ENCODE measurements at regions not wholly inside any gene's neighbourhood (a gene's known extent, or its start where the extent isn't known, plus 50 kb on each side); places are given as distances from the start of the nearest gene placed in this dataset.

DNA sequence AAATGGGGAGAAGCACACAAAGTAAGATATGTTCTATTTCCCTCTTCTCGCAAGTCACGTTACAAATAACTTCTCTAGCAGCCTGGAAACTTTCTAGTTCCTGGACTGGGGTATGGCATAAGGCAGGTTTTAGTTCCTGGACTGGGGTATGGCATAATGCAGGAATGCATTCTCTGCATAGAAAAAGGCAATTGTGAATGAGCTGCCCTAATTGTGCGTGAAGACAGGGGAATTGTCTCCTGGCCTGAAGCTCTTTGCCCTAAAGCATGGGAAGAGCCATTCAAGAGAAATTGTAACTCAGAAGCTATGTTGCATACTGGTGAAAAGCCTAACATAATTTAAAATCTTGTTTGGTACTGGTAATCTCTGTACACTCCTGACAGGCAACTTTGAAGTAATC lies 54.3 kb upstream of the CBLB start:
- DNase-seq = no peak

DNA sequence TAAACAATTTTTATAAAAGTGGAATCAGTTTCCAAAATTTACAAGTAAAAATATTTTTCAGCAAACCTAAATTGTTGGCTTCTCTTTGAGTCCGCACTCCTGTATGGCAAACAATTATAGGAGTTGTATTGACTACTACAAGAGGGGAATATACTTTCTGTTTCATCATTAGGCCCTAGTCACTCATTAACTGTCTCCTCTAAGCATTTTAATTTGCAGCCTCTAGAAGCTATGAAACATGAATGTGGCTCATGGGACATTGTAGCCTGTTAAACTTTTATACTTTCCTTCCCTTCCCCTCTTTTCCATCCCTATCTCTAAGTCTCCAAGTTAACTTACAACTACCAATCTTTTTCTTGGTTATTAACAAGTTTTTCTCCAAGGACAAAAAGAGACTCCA lies 58.9 kb upstream of the CBLB start:
- DNase-seq = no peak

DNA sequence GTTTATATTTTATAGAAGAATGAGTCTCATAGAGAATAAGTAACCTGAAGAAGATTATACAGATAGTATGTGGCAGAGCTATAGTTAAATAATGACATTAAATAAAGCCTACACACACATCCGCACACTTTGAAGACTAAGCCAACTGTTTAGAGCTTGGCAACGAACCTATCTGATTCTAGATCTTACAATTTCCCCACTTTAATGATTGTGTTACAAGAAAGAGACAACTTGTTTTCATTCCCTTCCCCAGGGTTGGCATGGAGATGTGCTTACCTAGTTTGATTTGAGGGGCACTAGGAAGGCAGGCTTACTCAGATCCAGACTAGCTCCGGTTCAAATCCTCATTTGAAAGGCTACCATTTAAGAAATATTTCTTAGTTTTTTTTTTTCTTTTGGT lies 61.9 kb upstream of the CBLB start:
- no peak for DNase-seq

DNA sequence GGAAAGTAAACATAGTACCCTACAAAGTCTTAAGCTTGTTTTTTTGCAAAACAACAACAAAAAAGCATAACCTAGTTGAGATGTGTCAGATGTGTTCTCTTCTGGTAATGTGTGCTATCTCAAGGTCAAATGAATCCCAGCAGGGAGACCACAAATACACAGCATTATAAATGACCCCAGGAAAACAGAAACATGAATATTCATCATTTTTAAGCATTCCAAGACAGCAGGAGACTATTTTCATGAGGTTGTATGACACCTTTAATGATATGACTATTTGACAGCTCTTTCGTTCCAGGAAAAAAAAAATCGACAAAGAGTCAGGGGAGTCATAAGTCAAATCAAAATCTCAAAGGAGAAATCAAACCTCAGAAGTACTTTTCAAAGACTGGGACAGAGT lies 62.7 kb upstream of the CBLB start:
- no peak for DNase-seq

DNA sequence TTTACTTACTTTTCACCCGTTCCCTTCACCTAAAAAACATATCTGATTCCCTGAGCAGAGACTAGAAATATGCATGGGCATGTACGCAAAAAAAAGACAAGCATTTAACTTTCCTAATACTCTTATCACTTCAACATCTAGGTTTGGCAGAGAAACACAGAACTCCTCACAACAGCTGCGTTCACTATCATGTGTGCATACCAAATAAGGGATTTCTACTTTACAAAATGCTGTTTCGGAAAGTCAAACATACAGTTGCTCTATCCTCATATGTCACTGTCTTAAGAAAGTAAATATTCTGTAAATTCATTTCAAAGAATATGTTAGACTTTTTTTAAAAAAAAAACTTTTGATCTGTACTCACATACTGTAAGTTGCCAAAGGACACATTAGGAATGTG lies 65.1 kb upstream of the CBLB start:
- DNase-seq = no peak

DNA sequence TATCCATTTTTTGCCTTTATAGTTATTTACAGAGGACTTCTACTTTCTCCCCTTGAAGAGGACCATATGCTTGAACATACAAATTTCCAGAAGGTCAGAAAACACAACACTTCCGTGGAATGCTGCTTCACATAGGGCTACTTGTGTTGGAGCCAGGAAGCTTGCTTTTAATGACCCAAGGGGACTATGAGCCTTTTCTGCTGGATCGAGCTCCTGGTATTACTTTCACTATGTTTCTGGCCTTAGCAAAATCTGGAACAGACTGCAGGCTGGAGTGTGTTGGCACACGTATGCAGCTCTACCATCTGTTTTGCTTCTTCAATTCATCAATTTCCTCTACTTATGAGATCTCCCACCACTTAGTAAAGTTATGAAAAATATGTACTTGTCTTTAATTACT lies 69.3 kb upstream of the CBLB start:
- DNase-seq = no peak

DNA sequence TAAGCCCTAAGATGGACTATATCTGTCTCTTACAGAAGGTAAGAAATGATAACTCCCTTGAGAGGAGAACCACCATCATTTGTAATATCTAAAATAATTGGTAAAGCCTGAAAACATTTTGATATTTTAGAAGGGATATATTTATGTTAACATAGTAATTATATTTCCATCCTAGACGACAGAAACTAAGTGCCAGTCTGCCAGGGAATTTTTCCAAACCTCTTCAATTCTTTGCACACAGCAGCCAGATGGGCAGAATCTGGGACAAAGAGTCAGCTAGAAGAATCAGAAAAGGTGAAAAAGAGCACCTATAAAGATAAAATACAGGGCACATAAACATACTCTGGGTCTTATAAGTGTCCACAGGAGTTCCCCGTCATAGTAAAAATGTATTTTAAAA lies 70.0 kb upstream of the CBLB start:
- DNase-seq = no peak

DNA sequence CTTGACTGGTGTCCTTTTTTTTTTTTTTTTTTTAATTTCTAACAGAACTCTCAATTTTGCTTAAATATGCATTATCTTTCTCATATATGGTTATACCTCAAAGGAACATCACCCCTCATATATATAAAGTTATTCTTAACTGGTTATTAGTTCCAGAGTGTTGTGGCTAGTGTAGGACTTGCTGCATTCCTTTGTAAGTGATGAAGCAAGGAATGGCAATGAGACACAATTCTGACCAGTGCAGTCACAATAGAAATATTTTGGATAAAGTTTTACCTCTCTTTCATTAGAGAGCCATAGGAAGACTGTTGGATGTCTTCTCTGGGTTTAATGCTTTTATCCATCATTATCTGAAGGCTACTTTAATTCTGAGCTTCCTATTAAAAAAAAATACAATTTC lies 75.5 kb upstream of the CBLB start:
- DNase-seq = no peak

DNA sequence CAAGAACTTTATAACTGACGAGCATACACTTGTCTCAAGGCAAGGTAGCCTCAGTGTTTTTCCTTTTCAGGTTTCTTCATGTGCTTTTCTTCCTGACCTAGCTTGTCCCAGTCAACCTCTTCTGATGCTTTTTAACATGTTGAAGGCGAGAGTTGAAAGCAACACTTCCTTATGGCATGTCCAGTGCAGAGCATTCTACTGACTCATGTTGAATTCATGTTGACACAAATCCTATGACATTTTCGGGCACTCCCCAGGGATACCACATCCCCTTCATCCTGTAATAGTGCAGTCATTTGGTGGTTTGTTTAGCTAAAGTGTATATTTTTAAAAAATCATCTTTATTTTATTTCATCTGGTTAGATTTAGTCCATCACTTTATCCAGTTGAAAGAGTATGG lies 75.9 kb upstream of the CBLB start:
- DNase-seq = no peak

DNA sequence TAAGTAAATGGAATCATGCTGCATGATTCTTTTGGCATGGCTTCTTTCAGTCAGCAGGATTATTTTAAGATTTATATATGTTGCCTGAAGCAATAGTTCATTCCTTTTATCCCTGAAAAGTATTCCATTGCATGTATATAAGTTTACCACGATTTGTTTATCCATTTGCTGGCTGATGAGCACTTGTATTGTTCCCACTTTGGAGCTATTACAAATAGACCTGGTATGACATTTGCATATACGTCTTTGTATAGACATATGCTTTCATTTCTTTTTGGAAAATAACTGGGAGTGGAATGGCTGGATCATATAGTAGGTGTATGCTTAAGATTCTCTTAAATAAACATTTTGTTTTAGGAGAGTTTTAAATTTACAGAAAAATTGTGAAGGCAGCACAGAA lies 79.3 kb upstream of the CBLB start:
- DNase-seq = no peak

DNA sequence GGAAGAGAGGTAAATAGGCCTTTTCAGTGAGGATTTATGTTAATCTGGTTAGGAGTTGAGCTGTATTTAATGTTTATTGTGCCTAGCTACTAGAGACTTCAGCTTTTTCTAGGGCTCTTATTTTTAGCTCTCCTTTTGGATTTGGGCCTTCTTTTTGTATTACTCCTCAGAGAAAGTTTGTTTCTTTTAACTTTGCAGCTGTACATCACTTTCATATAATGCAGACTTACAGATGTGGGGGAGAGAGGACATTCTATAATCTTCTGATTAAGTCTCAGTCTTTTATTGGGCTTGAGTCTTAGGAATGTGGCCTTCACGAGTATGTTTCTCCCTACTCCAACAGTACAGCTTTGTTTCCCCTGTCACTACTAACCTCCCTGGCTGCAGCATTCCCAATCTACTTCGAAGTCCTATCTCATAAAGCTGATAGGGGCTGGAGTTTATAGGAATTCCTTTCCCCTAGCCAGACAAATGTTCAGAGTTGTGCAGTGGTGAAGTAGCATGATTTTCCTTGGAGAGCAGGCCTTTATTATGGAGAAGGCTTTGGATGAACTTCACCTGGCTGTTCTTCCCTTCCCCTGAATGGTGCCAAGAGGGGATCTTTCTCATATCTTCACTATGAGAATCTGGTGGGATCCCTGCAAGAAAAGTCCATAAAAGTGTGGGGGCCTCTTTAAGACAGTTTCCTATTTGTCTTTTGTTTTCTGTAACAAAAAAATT lies 82.2 kb upstream of the CBLB start:
- DNase-seq = no peak

DNA sequence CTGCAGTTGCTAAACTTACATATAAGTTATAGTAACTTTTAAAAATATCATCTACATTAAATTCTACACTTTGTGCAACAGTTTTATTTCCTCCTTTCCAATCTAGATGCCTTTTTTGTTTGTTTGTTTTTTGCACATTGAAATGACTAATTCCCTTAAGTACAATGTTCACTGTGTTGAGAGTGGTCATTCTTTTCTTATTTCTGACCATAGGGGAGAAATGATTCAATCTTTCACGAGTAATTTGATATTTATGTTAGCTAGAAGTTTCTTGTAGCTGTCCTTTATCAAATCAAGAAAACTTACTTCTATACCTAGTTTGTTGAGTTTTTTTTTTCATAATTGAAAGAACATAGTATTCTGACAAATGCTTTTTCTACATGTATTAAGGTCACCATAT lies 85.0 kb upstream of the CBLB start:
- no peak for DNase-seq

DNA sequence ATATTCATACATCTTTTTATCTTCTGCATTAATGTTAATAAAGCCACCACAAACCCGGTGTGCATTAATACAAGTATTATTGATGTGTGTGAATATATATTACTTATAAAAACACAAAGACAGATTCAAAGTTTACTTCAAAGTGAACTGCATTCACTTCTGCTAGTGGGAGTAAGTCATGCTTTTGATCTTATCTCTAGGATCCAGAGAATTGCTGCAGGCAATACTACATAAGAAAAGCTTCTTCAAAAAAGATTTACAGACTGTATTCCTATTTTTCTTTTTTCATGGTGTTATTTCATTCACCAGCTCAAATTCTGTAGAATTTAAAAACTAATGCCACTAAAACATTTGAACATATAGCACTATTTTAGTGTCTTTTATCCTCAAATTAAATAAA lies 87.5 kb upstream of the CBLB start:
- no peak for DNase-seq

DNA sequence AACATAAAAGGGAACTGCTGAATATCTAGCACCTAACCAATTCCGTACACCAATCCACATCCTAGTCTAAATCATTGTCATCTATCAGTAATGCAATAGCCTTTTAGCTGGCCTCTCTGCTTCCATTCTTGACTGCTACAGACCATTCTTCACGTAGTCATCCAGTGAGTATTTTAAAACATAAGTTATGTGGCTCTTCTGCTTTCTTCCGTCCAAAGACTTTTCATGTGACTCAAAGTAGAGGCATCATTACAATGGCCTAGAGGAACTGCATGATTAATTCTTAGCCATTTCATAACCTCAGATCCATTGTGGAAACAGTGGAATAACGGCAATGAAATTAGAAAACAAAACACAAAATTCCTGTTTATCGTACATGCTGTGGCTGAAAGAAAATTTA lies 88.9 kb upstream of the CBLB start:
- no peak for DNase-seq

DNA sequence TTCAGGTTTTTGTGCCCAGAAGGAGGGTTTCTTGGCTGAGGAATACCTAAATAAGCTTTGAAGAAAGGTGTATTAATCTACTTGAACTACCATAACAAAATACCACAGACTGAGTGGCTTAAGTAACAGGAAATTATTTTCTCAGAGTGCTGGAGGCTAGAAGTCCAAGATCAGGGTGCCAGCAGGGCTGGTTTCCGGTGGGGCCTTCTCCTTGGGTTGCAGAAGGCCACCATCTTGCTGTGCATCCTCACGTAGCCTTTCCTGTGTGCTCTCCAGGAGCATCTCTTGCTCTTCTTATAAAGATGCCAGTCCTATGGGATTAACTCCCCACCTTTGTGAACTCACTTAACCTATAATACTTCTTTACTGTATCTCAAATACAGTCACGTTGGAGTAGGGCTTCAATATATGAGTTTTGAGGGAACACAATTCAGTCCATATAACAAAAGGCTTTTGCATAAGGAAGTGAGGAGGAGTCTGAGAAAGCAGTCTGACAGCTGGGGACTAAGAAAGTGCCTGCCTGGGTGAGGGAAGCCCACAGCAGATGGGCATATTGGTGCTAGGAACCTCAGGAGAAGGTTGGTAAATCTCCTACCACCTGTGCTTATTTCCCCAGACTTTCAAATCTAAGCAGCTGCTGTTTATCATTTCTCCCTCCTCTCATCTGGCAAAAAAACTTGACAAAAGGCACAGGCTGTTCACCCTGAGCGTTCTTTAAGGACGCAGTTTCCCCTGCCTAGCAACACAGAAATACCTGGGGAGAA lies 89.6 kb upstream of the CBLB start:
- DNase-seq = no peak

DNA sequence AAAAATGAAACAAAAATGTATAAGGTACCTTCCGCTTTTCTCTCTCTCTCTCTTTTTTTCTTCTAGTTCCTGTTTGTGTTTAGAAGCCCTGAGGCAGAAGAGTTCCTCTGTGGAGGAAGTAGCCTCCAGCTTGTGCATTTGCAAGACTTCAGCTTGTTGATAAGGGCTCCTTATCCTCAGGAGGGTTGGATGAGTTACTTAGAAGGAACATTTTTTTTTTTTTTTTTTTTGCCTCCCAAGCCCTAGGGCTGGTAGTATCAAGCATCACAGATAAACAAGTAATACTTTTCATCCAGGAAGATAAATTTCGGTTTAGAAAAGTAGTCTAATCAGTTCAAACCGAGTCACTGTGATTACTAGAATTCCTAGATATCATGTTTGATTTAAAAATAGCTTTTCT lies 91.0 kb upstream of the CBLB start:
- DNase-seq = no peak

DNA sequence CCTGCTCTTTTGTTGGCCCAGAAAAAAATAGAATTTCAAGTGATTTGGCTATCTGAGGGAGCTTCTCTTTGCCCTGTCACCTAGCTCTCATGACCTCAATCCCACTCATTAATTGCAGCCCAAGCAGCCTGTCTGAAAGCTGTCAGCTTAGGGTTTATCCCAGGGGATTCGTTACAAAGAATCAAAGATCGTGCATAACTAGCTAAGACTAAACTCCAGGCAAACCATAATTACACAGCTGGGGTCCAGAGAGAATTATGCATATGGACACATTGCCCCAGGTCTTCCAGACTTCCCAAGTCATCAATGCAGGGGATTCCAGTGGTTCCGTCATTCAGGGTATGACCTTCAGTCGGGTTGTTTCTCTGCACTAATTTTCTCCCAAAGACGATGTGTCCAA lies 91.6 kb upstream of the CBLB start:
- no peak for DNase-seq

DNA sequence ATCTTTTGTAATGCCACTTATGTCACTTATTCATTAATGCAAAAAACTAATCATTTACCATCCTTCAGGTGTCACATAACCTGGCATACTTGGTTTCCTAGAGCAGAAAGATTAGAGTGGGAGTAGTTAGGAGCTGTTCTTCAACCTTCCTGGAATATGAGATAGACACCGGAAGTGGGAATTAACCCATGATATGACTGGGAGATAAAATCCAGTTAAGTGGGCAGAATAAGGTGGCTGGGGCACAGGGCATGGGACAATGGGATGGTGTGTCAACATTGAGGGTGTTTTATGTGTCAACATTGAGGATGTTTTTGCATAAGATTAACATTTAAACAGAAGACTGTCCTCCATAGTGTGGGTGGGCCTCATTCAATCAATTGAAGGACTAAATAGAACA lies 94.3 kb upstream of the CBLB start:
- no peak for DNase-seq

DNA sequence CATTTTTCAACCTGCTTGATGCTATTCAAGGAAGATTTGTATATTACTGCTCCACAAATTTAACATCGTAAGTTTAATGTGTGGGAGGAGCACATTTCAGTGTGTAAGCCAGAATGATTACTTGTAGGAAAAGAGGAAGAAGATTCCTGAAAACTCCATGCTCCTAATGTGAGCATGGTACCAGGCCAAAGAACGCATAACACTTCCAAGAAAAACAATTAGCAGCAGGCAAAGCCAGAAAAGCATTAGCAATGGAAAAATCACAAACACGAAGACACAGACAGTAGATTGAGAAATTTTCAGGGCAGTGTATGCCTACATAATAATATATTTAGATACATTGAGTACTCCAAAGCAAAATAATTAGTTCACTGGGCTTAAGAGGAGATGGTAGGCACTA lies 96.6 kb upstream of the CBLB start:
- DNase-seq = no peak

DNA sequence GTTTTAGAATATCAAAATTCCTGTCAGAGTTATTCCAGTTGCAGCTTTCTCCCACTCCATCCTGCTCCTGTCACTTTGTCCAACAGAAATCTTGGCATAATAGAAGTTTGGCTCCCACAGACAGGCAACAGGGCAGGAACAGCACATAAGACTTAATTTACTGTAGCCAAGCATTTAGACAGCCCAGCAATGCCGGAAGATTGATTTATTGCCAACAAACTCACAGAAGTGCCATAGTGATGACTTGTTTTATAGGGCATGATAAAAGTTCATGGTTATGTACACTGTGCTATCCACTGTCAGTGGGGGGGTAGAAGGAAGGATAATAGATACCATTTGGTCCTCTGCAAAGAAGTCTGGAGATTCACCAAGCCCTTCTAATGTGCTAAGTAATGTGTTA lies 98.3 kb upstream of the CBLB start:
- DNase-seq = no peak

DNA sequence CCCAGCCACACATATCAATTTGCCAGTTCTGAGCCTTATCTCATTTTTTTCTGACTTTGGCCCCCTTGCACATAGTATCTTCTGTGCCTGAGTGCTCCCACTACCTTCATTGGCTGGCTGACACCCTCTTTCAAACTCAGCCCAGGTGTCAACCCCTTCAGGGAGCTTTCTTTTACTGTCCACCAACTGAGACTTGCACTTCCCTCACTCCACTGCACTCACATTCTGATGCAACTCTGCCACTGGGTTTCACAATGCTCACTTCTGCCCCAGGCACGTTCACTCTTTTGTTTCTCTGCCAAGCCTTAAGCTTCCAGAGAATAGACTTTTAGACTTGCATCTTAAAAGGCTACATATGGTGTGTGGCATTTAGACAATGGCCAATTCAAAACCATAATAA lies 101.5 kb upstream of the CBLB start:
- no peak for DNase-seq

DNA sequence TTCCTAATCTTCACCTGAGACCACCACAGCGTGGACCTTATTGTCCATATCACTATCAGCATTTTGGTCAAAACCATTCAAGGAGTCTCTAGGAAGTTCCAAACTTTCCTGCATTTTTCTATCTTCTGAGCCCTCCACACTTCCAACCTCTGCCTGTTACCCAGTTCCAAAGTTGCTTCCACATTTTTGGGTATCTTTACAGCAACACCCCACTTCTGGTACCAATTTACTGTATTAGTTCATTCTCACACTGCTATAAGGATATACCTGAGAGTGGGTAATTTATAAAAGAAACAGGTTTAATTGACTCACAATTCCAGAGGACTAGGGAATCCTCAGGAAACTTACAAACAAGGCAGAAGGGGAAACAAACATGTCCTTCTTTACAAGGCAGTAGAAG lies 103.3 kb upstream of the CBLB start:
- DNase-seq = no peak

DNA sequence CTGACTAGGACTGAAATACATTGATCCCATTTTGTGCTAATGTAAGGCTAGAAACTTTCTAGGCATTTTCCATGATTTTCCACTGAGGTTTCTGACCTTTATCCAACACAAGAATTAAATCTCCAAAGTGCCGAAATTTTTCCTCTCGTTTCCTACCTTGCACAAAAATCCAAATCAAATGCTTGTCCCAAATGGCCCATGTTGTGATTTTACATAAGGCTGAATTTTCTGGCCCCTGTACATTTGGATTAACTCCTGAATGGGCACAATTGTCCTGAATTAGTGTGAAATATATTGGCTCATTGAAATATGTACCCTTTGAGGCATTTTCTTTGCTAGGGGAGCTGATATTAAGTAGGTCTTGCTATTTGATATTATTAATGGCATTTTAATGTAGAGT lies 105.6 kb upstream of the CBLB start:
- DNase-seq = no peak

DNA sequence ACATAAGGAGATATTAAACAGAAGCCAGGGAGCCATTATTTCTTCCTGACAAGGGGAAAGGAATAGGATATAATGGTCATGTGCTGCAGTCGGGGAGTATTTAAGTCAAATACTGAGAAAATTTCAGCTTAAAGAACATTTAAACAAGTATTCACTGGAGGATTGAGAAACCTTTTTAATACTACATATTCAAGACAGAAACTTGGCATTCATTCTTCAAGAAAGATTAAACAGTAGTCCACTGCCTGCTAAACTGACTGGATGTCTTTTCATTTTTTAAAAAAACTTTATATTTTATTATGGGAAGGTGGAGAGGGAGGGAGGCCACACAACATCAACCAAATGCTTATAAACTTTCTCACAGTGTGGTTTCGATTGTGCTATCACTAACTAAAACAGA lies 107.4 kb upstream of the CBLB start:
- no peak for DNase-seq

DNA sequence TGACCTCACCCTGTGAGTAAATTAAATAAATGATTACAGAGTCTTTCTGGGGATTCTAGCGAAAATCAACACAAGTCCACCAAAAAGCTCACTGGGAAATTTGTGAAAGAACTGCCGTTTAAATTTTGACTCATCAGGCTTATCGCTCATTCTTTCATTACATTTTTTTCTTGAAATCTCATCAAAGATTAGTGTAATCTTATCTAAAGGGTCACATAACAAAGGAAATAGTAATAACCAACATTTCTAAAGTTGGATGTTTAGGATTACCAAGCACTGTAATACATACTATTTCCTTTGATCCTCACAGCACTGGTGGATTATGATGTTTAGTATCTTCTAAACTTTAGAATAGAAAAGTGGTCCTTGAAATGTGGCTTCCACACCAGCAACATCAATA lies 111.1 kb upstream of the CBLB start:
- no peak for DNase-seq
